ENCODE measurements at regions not wholly inside any gene's neighbourhood (a gene's known extent, or its start where the extent isn't known, plus 50 kb on each side); places are given as distances from the start of the nearest gene placed in this dataset.

- Histone ChIP-seq H3K4me3 (ENCODE audit: insufficient read depth, low read depth, low read length) (no peak overlapping the region), H3K36me3 (replicated peaks; ENCODE audit: control insufficient read depth, insufficient read depth, low read length) (no peaks in the 10 kb centered on the region), H3K27me3 (ENCODE audit: control insufficient read depth, insufficient read depth, low read length) (no peaks in the 10 kb centered on the region; the same call in 1 of the 2 replicates)
- no peak for DNase-seq
These were observed 50.6 kb upstream of the SMNDC1 start for GRCh38 chr10:110355141-110355831.

GRCh38 chr10:110355922-110356627 is 51.4 kb upstream of the SMNDC1 start:
- no peaks in the 10 kb centered on the region; the same call in 1 of the 2 replicates for H3K27me3 ChIP-seq (ENCODE audit: control insufficient read depth, insufficient read depth, low read length)
- no peak for DNase-seq
- no peaks in the 10 kb centered on the region for H3K36me3 ChIP-seq (replicated peaks; ENCODE audit: control insufficient read depth, insufficient read depth, low read length)
- no peak overlapping the region for H3K4me3 ChIP-seq (ENCODE audit: insufficient read depth, low read depth, low read length)

GRCh38 chr10:110356628-110357245 is 52.0 kb upstream of the SMNDC1 start:
- H3K4me3 ChIP-seq (ENCODE audit: insufficient read depth, low read depth, low read length), result no peak overlapping the region
- no peaks in the 10 kb centered on the region; the same call in 1 of the 2 replicates for H3K27me3 ChIP-seq (ENCODE audit: control insufficient read depth, insufficient read depth, low read length)
- DNase-seq, result no peak
- H3K36me3 ChIP-seq (replicated peaks; ENCODE audit: control insufficient read depth, insufficient read depth, low read length), result no peaks in the 10 kb centered on the region

GRCh38 chr10:110357252-110357780 is 52.6 kb upstream of the SMNDC1 start:
- Histone ChIP-seq H3K27me3 (ENCODE audit: control insufficient read depth, insufficient read depth, low read length) (no peaks in the 10 kb centered on the region; the same call in 1 of the 2 replicates), H3K4me3 (ENCODE audit: insufficient read depth, low read depth, low read length) (no peak overlapping the region), H3K36me3 (replicated peaks; ENCODE audit: control insufficient read depth, insufficient read depth, low read length) (no peaks in the 10 kb centered on the region)
- no peak for DNase-seq

GRCh38 chr10:110357871-110358270 is 53.2 kb upstream of the SMNDC1 start:
- H3K36me3 ChIP-seq (replicated peaks; ENCODE audit: control insufficient read depth, insufficient read depth, low read length), result no peaks in the 10 kb centered on the region
- no peak overlapping the region for H3K4me3 ChIP-seq (ENCODE audit: insufficient read depth, low read depth, low read length)
- DNase-seq, result no peak
- H3K27me3 ChIP-seq (ENCODE audit: control insufficient read depth, insufficient read depth, low read length), result no peaks in the 10 kb centered on the region; the same call in 1 of the 2 replicates

- no peaks in the 10 kb centered on the region for H3K36me3 ChIP-seq (replicated peaks; ENCODE audit: control insufficient read depth, insufficient read depth, low read length)
- no peaks in the 10 kb centered on the region; the same call in 1 of the 2 replicates for H3K27me3 ChIP-seq (ENCODE audit: control insufficient read depth, insufficient read depth, low read length)
- no peak for DNase-seq
- no peak overlapping the region for H3K4me3 ChIP-seq (ENCODE audit: insufficient read depth, low read depth, low read length)
These were observed 53.6 kb upstream of the SMNDC1 start for GRCh38 chr10:110358278-110358677.

- H3K36me3 ChIP-seq (replicated peaks; ENCODE audit: control insufficient read depth, insufficient read depth, low read length), result no peaks in the 10 kb centered on the region
- DNase-seq, result peak; percentile 72
- H3K4me3 ChIP-seq (ENCODE audit: insufficient read depth, low read depth, low read length), result no peak overlapping the region
- no peaks in the 10 kb centered on the region; the same call in 1 of the 2 replicates for H3K27me3 ChIP-seq (ENCODE audit: control insufficient read depth, insufficient read depth, low read length)
These were observed 54.3 kb upstream of the SMNDC1 start for GRCh38 chr10:110358869-110359629.

- DNase-seq, result no peak
- no peaks in the 10 kb centered on the region; the same call in 1 of the 2 replicates for H3K27me3 ChIP-seq (ENCODE audit: control insufficient read depth, insufficient read depth, low read length)
- no peaks in the 10 kb centered on the region for H3K36me3 ChIP-seq (replicated peaks; ENCODE audit: control insufficient read depth, insufficient read depth, low read length)
- no peak overlapping the region for H3K4me3 ChIP-seq (ENCODE audit: insufficient read depth, low read depth, low read length)
These were observed 56.2 kb upstream of the SMNDC1 start for GRCh38 chr10:110360857-110361474.

GRCh38 chr10:110361800-110362456 is 57.2 kb upstream of the SMNDC1 start:
- Histone ChIP-seq H3K27me3 (ENCODE audit: control insufficient read depth, insufficient read depth, low read length) (no peaks in the 10 kb centered on the region; the same call in 1 of the 2 replicates), H3K36me3 (replicated peaks; ENCODE audit: control insufficient read depth, insufficient read depth, low read length) (no peaks in the 10 kb centered on the region), H3K4me3 (ENCODE audit: insufficient read depth, low read depth, low read length) (no peak overlapping the region)
- no peak for DNase-seq

GRCh38 chr10:110363572-110364411 is 59.1 kb upstream of the SMNDC1 start:
- Histone ChIP-seq H3K36me3 (replicated peaks; ENCODE audit: control insufficient read depth, insufficient read depth, low read length) (no peaks in the 10 kb centered on the region), H3K27me3 (ENCODE audit: control insufficient read depth, insufficient read depth, low read length) (no peaks in the 10 kb centered on the region), H3K4me3 (ENCODE audit: insufficient read depth, low read depth, low read length) (no peak overlapping the region)
- no peak for DNase-seq

- no peak for DNase-seq
- Histone ChIP-seq H3K4me3 (ENCODE audit: insufficient read depth, low read depth, low read length) (no peak overlapping the region), H3K36me3 (replicated peaks; ENCODE audit: control insufficient read depth, insufficient read depth, low read length) (no peaks in the 10 kb centered on the region), H3K27me3 (ENCODE audit: control insufficient read depth, insufficient read depth, low read length) (no peaks in the 10 kb centered on the region)
These were observed 59.8 kb upstream of the SMNDC1 start for GRCh38 chr10:110364531-110364937.

- H3K36me3 ChIP-seq (replicated peaks; ENCODE audit: control insufficient read depth, insufficient read depth, low read length), result no peaks in the 10 kb centered on the region
- no peaks in the 10 kb centered on the region for H3K27me3 ChIP-seq (ENCODE audit: control insufficient read depth, insufficient read depth, low read length)
- DNase-seq, result no peak
- no peak overlapping the region for H3K4me3 ChIP-seq (ENCODE audit: insufficient read depth, low read depth, low read length)
These were observed 60.8 kb upstream of the SMNDC1 start for GRCh38 chr10:110365356-110366143.

All from H7 (cell line).